HepG2 (cell line): ENCODE measurements at regions not wholly inside any gene's neighbourhood (a gene's known extent, or its start where the extent isn't known, plus 50 kb on each side); places are given as distances from the start of the nearest gene placed in this dataset.

Source experiments
- BRCA1 ChIP-seq: sonication (generic); formaldehyde crosslinking; IDR thresholded peaks from 2 replicates; pipeline ENCODE4 v1.4.0; 2020; ENCODE audit warnings: missing genetic modification reagents
- PHF8 ChIP-seq: sonication (generic); formaldehyde crosslinking; IDR thresholded peaks from 2 replicates; pipeline ENCODE4 v1.5.0; 2020; ENCODE audit warnings: missing genetic modification reagents
- ZNF335 ChIP-seq: sonication (generic); formaldehyde crosslinking; IDR thresholded peaks from 2 replicates; pipeline ENCODE4 v1.4.0; 2020; ENCODE audit warnings: missing genetic modification reagents
- ZNF780A ChIP-seq: sonication (generic); formaldehyde crosslinking; IDR thresholded peaks from 2 replicates; pipeline ENCODE4 v1.8.0; 2022; ENCODE audit warnings: mild to moderate bottlenecking, missing genetic modification reagents, moderate library complexity
- TF ChIP-seq, protein P1 (sequence below): IDR thresholded peaks from 2 replicates; pipeline ENCODE4 v1.6.1; 2016; ENCODE audit warnings: low read depth, missing genetic modification reagents, missing compliant biosample characterization
- TF ChIP-seq, protein P2 (sequence below): sonication (generic); formaldehyde crosslinking; IDR thresholded peaks from 2 replicates; pipeline ENCODE4 v1.9.0; 2022; ENCODE audit warnings: missing genetic modification reagents, mild to moderate bottlenecking, borderline replicate concordance
- TF ChIP-seq, protein P3 (sequence below): conservative IDR thresholded peaks from 2 replicates; pipeline ENCODE4 v1.6.1; 2018; ENCODE audit warnings: missing genetic modification reagents

DNA sequence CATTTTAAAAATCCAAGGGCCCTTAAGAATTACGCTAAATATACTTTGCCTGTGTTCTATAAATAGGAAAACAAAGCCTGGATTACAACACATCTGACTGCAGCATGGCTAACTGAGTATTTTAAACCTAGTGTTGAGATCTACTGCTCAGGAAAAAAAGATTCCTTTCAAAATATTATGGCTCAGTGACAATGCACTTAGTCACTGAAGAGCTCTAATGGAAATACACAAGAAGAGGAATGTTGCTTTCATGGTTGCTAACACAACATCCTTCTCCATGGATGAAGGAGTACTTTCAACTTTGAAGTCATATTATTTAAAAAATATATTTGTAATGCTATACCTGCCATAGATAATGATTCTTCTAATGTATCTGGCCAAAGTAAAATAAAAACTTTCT, 248.3 kb upstream of the NEGR1 start (continued):
- TF ChIP-seq, protein P1, sequence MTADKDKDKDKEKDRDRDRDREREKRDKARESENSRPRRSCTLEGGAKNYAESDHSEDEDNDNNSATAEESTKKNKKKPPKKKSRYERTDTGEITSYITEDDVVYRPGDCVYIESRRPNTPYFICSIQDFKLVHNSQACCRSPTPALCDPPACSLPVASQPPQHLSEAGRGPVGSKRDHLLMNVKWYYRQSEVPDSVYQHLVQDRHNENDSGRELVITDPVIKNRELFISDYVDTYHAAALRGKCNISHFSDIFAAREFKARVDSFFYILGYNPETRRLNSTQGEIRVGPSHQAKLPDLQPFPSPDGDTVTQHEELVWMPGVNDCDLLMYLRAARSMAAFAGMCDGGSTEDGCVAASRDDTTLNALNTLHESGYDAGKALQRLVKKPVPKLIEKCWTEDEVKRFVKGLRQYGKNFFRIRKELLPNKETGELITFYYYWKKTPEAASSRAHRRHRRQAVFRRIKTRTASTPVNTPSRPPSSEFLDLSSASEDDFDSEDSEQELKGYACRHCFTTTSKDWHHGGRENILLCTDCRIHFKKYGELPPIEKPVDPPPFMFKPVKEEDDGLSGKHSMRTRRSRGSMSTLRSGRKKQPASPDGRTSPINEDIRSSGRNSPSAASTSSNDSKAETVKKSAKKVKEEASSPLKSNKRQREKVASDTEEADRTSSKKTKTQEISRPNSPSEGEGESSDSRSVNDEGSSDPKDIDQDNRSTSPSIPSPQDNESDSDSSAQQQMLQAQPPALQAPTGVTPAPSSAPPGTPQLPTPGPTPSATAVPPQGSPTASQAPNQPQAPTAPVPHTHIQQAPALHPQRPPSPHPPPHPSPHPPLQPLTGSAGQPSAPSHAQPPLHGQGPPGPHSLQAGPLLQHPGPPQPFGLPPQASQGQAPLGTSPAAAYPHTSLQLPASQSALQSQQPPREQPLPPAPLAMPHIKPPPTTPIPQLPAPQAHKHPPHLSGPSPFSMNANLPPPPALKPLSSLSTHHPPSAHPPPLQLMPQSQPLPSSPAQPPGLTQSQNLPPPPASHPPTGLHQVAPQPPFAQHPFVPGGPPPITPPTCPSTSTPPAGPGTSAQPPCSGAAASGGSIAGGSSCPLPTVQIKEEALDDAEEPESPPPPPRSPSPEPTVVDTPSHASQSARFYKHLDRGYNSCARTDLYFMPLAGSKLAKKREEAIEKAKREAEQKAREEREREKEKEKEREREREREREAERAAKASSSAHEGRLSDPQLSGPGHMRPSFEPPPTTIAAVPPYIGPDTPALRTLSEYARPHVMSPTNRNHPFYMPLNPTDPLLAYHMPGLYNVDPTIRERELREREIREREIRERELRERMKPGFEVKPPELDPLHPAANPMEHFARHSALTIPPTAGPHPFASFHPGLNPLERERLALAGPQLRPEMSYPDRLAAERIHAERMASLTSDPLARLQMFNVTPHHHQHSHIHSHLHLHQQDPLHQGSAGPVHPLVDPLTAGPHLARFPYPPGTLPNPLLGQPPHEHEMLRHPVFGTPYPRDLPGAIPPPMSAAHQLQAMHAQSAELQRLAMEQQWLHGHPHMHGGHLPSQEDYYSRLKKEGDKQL (CRISPR knock-in tag), result no peak
- TF ChIP-seq PHF8 (CRISPR knock-in tag) (no peak), ZNF335 (no peak), ZNF780A (no peak), BRCA1 (CRISPR knock-in tag) (no peak)
- TF ChIP-seq, protein P2, sequence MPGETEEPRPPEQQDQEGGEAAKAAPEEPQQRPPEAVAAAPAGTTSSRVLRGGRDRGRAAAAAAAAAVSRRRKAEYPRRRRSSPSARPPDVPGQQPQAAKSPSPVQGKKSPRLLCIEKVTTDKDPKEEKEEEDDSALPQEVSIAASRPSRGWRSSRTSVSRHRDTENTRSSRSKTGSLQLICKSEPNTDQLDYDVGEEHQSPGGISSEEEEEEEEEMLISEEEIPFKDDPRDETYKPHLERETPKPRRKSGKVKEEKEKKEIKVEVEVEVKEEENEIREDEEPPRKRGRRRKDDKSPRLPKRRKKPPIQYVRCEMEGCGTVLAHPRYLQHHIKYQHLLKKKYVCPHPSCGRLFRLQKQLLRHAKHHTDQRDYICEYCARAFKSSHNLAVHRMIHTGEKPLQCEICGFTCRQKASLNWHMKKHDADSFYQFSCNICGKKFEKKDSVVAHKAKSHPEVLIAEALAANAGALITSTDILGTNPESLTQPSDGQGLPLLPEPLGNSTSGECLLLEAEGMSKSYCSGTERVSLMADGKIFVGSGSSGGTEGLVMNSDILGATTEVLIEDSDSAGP, result no peak
- TF ChIP-seq, protein P3, sequence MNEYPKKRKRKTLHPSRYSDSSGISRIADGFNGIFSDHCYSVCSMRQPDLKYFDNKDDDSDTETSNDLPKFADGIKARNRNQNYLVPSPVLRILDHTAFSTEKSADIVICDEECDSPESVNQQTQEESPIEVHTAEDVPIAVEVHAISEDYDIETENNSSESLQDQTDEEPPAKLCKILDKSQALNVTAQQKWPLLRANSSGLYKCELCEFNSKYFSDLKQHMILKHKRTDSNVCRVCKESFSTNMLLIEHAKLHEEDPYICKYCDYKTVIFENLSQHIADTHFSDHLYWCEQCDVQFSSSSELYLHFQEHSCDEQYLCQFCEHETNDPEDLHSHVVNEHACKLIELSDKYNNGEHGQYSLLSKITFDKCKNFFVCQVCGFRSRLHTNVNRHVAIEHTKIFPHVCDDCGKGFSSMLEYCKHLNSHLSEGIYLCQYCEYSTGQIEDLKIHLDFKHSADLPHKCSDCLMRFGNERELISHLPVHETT, result no peak
- TF ChIP-seq, all 625 proteins: peak for 0
